ENCODE measurements at regions not wholly inside any gene's neighbourhood (a gene's known extent, or its start where the extent isn't known, plus 50 kb on each side); places are given as distances from the start of the nearest gene placed in this dataset.

GRCh38 chr11:115716601-115717529, 212.7 kb upstream of the CADM1 start:
- no peaks in the 10 kb centered on the region for H3K79me2 ChIP-seq (replicated peaks; ENCODE audit: insufficient read depth, low read length)
- no peaks in the 10 kb centered on the region for H3K9me2 ChIP-seq (ENCODE audit: insufficient read depth, low read length)
- no peak overlapping the region for H3K4me3 ChIP-seq (ENCODE audit: low read length)
- H4K20me1 ChIP-seq (ENCODE audit: insufficient read depth), result no peaks in the 10 kb centered on the region
- no peak overlapping the region for H2AFZ ChIP-seq (ENCODE audit: low read depth, low read length)
- no peaks in the 10 kb centered on the region for H3K27me3 ChIP-seq (ENCODE audit: insufficient read depth, low read depth, low read length)
- H3K27ac ChIP-seq (ENCODE audit: low read length), result no peak overlapping the region
- H3K4me2 ChIP-seq (ENCODE audit: low read length), result no peak overlapping the region
- no peak for TF ChIP-seq CTCF (IDR thresholded peaks at IDR 0.05; ENCODE audit: poor library complexity, severe bottlenecking)
- TF ChIP-seq TAF1 (IDR thresholded peaks at IDR 0.05; ENCODE audit: low read depth), result no peak
- no peak for TF ChIP-seq EZH2 (IDR thresholded peaks at IDR 0.05; ENCODE audit: borderline replicate concordance, insufficient read depth, low read length, poor library complexity, severe bottlenecking)
- no peak for TF ChIP-seq MXI1 (conservative IDR thresholded peaks at IDR 0.05; ENCODE audit: poor library complexity, severe bottlenecking)
- TF ChIP-seq SMC3 (conservative IDR thresholded peaks at IDR 0.05; ENCODE audit: poor library complexity), result no peak
- no peak for TF ChIP-seq RAD21 (conservative IDR thresholded peaks at IDR 0.05)
- TF ChIP-seq, protein P1, sequence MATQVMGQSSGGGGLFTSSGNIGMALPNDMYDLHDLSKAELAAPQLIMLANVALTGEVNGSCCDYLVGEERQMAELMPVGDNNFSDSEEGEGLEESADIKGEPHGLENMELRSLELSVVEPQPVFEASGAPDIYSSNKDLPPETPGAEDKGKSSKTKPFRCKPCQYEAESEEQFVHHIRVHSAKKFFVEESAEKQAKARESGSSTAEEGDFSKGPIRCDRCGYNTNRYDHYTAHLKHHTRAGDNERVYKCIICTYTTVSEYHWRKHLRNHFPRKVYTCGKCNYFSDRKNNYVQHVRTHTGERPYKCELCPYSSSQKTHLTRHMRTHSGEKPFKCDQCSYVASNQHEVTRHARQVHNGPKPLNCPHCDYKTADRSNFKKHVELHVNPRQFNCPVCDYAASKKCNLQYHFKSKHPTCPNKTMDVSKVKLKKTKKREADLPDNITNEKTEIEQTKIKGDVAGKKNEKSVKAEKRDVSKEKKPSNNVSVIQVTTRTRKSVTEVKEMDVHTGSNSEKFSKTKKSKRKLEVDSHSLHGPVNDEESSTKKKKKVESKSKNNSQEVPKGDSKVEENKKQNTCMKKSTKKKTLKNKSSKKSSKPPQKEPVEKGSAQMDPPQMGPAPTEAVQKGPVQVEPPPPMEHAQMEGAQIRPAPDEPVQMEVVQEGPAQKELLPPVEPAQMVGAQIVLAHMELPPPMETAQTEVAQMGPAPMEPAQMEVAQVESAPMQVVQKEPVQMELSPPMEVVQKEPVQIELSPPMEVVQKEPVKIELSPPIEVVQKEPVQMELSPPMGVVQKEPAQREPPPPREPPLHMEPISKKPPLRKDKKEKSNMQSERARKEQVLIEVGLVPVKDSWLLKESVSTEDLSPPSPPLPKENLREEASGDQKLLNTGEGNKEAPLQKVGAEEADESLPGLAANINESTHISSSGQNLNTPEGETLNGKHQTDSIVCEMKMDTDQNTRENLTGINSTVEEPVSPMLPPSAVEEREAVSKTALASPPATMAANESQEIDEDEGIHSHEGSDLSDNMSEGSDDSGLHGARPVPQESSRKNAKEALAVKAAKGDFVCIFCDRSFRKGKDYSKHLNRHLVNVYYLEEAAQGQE (IDR thresholded peaks at IDR 0.05; ENCODE audit: borderline replicate concordance), result no peak
- TF ChIP-seq POLR2AphosphoS5 (IDR thresholded peaks at IDR 0.05), result no peak
- TF ChIP-seq EP300 (conservative IDR thresholded peaks at IDR 0.05; ENCODE audit: poor library complexity, severe bottlenecking), result no peak
- no peaks in the 10 kb centered on the region for H3K9me3 ChIP-seq (ENCODE audit: low read length)
- no peak overlapping the region for H3K9ac ChIP-seq (ENCODE audit: low read length)
- H3K36me3 ChIP-seq (ENCODE audit: insufficient read depth, low read length), result no peaks in the 10 kb centered on the region
- H3F3A ChIP-seq (ENCODE audit: insufficient read depth, low read length, poor library complexity, severe bottlenecking), result no peaks in the 10 kb centered on the region

- Histone ChIP-seq H3K27ac (ENCODE audit: low read length) (no peak overlapping the region), H3F3A (ENCODE audit: insufficient read depth, low read length, poor library complexity, severe bottlenecking) (no peaks in the 10 kb centered on the region), H3K79me2 (replicated peaks; ENCODE audit: insufficient read depth, low read length) (no peaks in the 10 kb centered on the region), H3K27me3 (ENCODE audit: insufficient read depth, low read depth, low read length) (no peaks in the 10 kb centered on the region), H3K9ac (ENCODE audit: low read length) (no peak overlapping the region), H2AFZ (ENCODE audit: low read depth, low read length) (no peak overlapping the region), H3K9me3 (ENCODE audit: low read length) (no peaks in the 10 kb centered on the region), H3K9me2 (ENCODE audit: insufficient read depth, low read length) (no peaks in the 10 kb centered on the region), H4K20me1 (ENCODE audit: insufficient read depth) (no peaks in the 10 kb centered on the region), H3K36me3 (ENCODE audit: insufficient read depth, low read length) (no peaks in the 10 kb centered on the region), H3K4me2 (ENCODE audit: low read length) (no peak overlapping the region), H3K4me3 (ENCODE audit: low read length) (no peak overlapping the region)
- TF ChIP-seq CTCF (IDR thresholded peaks at IDR 0.05; ENCODE audit: poor library complexity, severe bottlenecking), result no peak
- TF ChIP-seq, protein P1 (IDR thresholded peaks at IDR 0.05; ENCODE audit: borderline replicate concordance), result no peak
- TF ChIP-seq EP300 (conservative IDR thresholded peaks at IDR 0.05; ENCODE audit: poor library complexity, severe bottlenecking), result no peak
Measured at GRCh38 chr11:115716080-115716479, 211.9 kb upstream of the CADM1 start.

All from neural cell (in vitro differentiated cells).